GM12878 (cell line): ENCODE measurements at regions not wholly inside any gene's neighbourhood (a gene's known extent, or its start where the extent isn't known, plus 50 kb on each side); places are given as distances from the start of the nearest gene placed in this dataset.

Experiments used
- ATAC-seq: fragments of 200-7000 bp; cut with Tn5 transposase; 3 replicates; pipeline ENCODE4 v1.9.1; 2020; ENCODE audit warnings: mild to moderate bottlenecking, moderate library complexity
- BruUV-seq: library from RNA; stranded (reverse); fragments of 400-500 nt; replicated peaks from 2 replicates; lab custom pipeline; 2021; lab: Mats Ljungman, UMichigan
- CTCF ChIA-PET: fragments of 300-600 bp; sonication (Branson Sonifier 250); formaldehyde crosslinking; extraction: SDS; loops from one replicate; lab custom pipeline; 2021; ENCODE audit warnings: inconsistent platforms; lab: Yijun Ruan, JAX
- POLR2A ChIA-PET: fragments of 350-600 bp; formaldehyde crosslinking; extraction: SDS; loops from one replicate; lab custom pipeline; 2021; ENCODE audit warnings: inconsistent platforms; lab: Charles Lee
- RAD21 ChIA-PET: fragments of 300-600 bp; sonication (Branson Sonifier 250); formaldehyde crosslinking; loops from one replicate; lab custom pipeline; 2023; ENCODE audit warnings: antibody characterized with exemption; ENCODE audit not compliant: unreplicated experiment; lab: Charles Lee
- SMC1A ChIA-PET: fragments of 300-600 bp; sonication (Branson Sonifier 250); formaldehyde crosslinking; loops from one replicate; lab custom pipeline; 2023; ENCODE audit not compliant: unreplicated experiment, uncharacterized antibody; lab: Charles Lee
- DNase-seq: peaks from one replicate; pipeline ENCODE4 v3.0.0-alpha.2; 2011; ENCODE audit warnings: low read depth, low spot score
- FAIRE-seq: peaks from 3 replicates; lab custom pipeline; 2011; peaks lifted over from hg19 to GRCh38; lab: Jason Lieb, UNC
- H2AFZ ChIP-seq: 2 replicates; pipeline ENCODE4 v1.6.0; 2011; ENCODE audit warnings: low read depth, low read length, control low read depth; ENCODE audit not compliant: control insufficient read depth
- H3K27ac ChIP-seq: 2 replicates; pipeline ENCODE4 v1.5.1; 2011; ENCODE audit warnings: control low read depth; ENCODE audit not compliant: control insufficient read depth, insufficient read depth
- H3K27me3 ChIP-seq, 2 experiments: replicated peaks in 1 of 2; 2 replicates each; pipeline versions ENCODE4 v1.6.0 to v1.6.1; 2011; ENCODE audit warnings: low read length in 1 of 2; ENCODE audit not compliant: control insufficient read depth in 2 of 2, insufficient read depth in 2 of 2
- H3K36me3 ChIP-seq, 2 experiments: 2 replicates each; pipeline ENCODE4 v1.5.1; 2011; ENCODE audit warnings: low read length in 1 of 2; ENCODE audit not compliant: control insufficient read depth in 2 of 2, insufficient read depth in 2 of 2
- H3K4me1 ChIP-seq: 2 replicates; pipeline ENCODE4 v1.6.1; 2011; ENCODE audit warnings: mild to moderate bottlenecking, low read length, moderate library complexity, mixed read lengths; ENCODE audit not compliant: control insufficient read depth, insufficient read depth
- H3K4me2 ChIP-seq: 2 replicates; pipeline ENCODE4 v1.6.0; 2011; ENCODE audit warnings: control low read depth; ENCODE audit not compliant: control insufficient read depth, insufficient read depth
- H3K4me3 ChIP-seq: fragments of 200-600 bp; sonication (generic); 2 replicates; pipeline ENCODE4 v1.5.1; 2016
- H3K79me2 ChIP-seq: 2 replicates; pipeline ENCODE4 v1.6.0; 2011; ENCODE audit warnings: low read length; ENCODE audit not compliant: control insufficient read depth, insufficient read depth
- H3K9ac ChIP-seq: 2 replicates; pipeline ENCODE4 v1.8.0; 2011; ENCODE audit warnings: low read length, control low read depth, mixed read lengths; ENCODE audit not compliant: control insufficient read depth, insufficient read depth
- H3K9me3 ChIP-seq: replicated peaks from 3 replicates; pipeline ENCODE4 v1.5.1; 2011; ENCODE audit warnings: mild to moderate bottlenecking, low read length; ENCODE audit not compliant: control insufficient read depth, insufficient read depth
- H4K20me1 ChIP-seq: 2 replicates; pipeline ENCODE4 v1.6.0; 2011; ENCODE audit not compliant: control insufficient read depth, insufficient read depth
- CBX3 ChIP-seq: fragments of 200-600 bp; sonication (generic); IDR thresholded peaks from 2 replicates; pipeline ENCODE4 v1.6.1; 2016; ENCODE audit warnings: low read depth, borderline replicate concordance
- CHD2 ChIP-seq: IDR thresholded peaks from 2 replicates; pipeline ENCODE4 v1.6.1; 2011; ENCODE audit warnings: low read depth, low read length, improper control_type of control experiment, borderline replicate concordance
- DPF2 ChIP-seq: fragments of 450-650 bp; IDR thresholded peaks from 2 replicates; pipeline ENCODE4 v1.6.1; 2017; ENCODE audit warnings: mild to moderate bottlenecking
- EP300 ChIP-seq, 2 experiments: fragments of 150-350 bp in 1 of 2; IDR thresholded peaks; 2 replicates each; pipeline ENCODE4 v1.6.1; 2011 to 2012; ENCODE audit warnings: low read depth in 2 of 2, low read length in 2 of 2, borderline replicate concordance in 1 of 2, improper control_type of control experiment in 1 of 2, inconsistent platforms in 1 of 2; ENCODE audit not compliant: control insufficient read depth in 1 of 2
- IRF4 ChIP-seq: IDR thresholded peaks from 2 replicates; pipeline ENCODE4 v1.6.1; 2011; ENCODE audit warnings: low read depth, low read length
- KAT2A ChIP-seq: conservative IDR thresholded peaks from 2 replicates; pipeline ENCODE4 v1.6.1; 2011; ENCODE audit warnings: low read depth, low read length; ENCODE audit not compliant: control insufficient read depth
- MEF2A ChIP-seq: IDR thresholded peaks from 2 replicates; pipeline ENCODE4 v1.6.1; 2011; ENCODE audit warnings: low read depth, mild to moderate bottlenecking, low read length, moderate library complexity; ENCODE audit not compliant: insufficient read depth
- MTA2 ChIP-seq: fragments of 450-650 bp; IDR thresholded peaks from 2 replicates; pipeline ENCODE4 v1.6.1; 2016; ENCODE audit warnings: low read depth, mild to moderate bottlenecking, moderate library complexity
- RAD21 ChIP-seq: IDR thresholded peaks from 2 replicates; pipeline ENCODE4 v1.6.1; 2011; ENCODE audit warnings: mild to moderate bottlenecking, low read depth, low read length, moderate library complexity; ENCODE audit not compliant: insufficient read depth
- SMAD5 ChIP-seq: IDR thresholded peaks from 2 replicates; pipeline ENCODE4 v1.6.1; 2016; ENCODE audit warnings: antibody characterized with exemption, low read depth
- ZNF217 ChIP-seq: fragments of 450-650 bp; IDR thresholded peaks from 2 replicates; pipeline ENCODE4 v1.6.1; 2017; ENCODE audit warnings: antibody characterized with exemption, mild to moderate bottlenecking
- ZZZ3 ChIP-seq: IDR thresholded peaks from 2 replicates; pipeline ENCODE4 v1.6.1; 2011; ENCODE audit warnings: low read depth; ENCODE audit not compliant: control insufficient read depth, insufficient read length
- WGBS: methylation state at CpG from one replicate; pipeline ENCODE4 v1.1.6; 2016; ENCODE audit warnings: low lambda C conversion rate; ENCODE audit not compliant: insufficient replicate concordance, insufficient coverage; ENCODE audit errors: missing lambda C conversion rate; 5-methylcytosine and 5-hydroxymethylcytosine counted together
- in situ Hi-C: fragments of 300-500 bp; cut with MboI; formaldehyde crosslinking; loops from 9 replicates; pipeline ENCODE4 v1.14.3; 2018; ENCODE audit warnings: mixed read lengths
- intact Hi-C: fragments of 100-400 bp; cut with micrococcal nuclease; formaldehyde crosslinking; loops from one replicate; pipeline ENCODE4 v1.14.2; 2022; ENCODE audit not compliant: unreplicated experiment
- TF ChIP-seq, protein P1 (sequence below): fragments of 150-350 bp; IDR thresholded peaks from 2 replicates; pipeline ENCODE4 v1.6.1; 2014; ENCODE audit warnings: mild to moderate bottlenecking, low read depth, low read length
- TF ChIP-seq, protein P2 (sequence below): IDR thresholded peaks from 2 replicates; pipeline ENCODE4 v1.6.1; 2012; ENCODE audit warnings: improper control_type of control experiment, low read depth, low read length; ENCODE audit not compliant: insufficient replicate concordance
- TF ChIP-seq, protein P3 (sequence below): IDR thresholded peaks from 2 replicates; pipeline ENCODE4 v1.6.1; 2012; ENCODE audit warnings: low read length, inconsistent platforms

DNA sequence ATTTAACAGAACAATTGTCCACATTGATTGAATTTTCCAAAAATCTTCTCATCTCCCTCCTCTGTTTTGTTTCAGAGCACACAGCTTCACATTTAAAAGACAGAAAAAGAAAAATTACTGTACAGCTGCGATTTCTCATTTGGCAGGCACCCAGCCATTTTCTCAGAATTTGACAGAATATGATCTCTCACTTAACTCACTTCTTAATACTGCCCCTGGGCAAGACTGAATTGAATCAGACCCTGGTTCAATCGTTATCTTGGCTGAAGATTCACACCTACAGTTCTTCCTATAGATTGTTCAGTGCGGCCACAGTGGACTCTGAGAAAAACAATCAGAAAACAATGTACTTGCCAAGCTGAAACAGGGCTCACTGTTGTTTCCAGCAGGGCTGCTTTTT lies 90.2 kb upstream of the LHCGR start (continued):
- no peak for TF ChIP-seq KAT2A

GRCh38 chr2:48844417-48845155 lies 89.1 kb upstream of the LHCGR start:
- RAD21 ChIA-PET: no interaction called here
- Histone ChIP-seq H3K36me3 (no peaks in the 10 kb centered on the region), H3K4me2 (no peak overlapping the region), H3K4me1 (no peaks in the 10 kb centered on the region), H4K20me1 (no peaks in the 10 kb centered on the region), H3K27me3 (no peaks in the 10 kb centered on the region; a peak in 1 of 4 replicates), H3K9me3 (no peaks in the 10 kb centered on the region), H3K4me3 (no peak overlapping the region), H3K9ac (no peak overlapping the region), H2AFZ (no peak overlapping the region), H3K27ac (no peak overlapping the region), H3K79me2 (no peaks in the 10 kb centered on the region)
- intact Hi-C loops: no loop called here
- no TSS peak for BruUV-seq
- CTCF ChIA-PET: no interaction called here
- DNase-seq (no peak), ATAC-seq (no peak), FAIRE-seq (no peak)
- SMC1A ChIA-PET: no interaction called here
- in situ Hi-C loops: no loop called here
- 0% methylated on average over 3 of the region's 3 CpGs for WGBS
- POLR2A ChIA-PET: no interaction called here
- no peak for TF ChIP-seq CBX3
- no peak for TF ChIP-seq DPF2
- no peak for TF ChIP-seq EP300 (IDR thresholded peaks at IDR 0.05; ENCODE audit: borderline replicate concordance in 1 of 2, control insufficient read depth in 1 of 2, low read depth in 2 of 2, low read length in 2 of 2)
- no peak for TF ChIP-seq CHD2
- TF ChIP-seq ZNF217: no peak
- no peak for TF ChIP-seq MTA2
- no peak for TF ChIP-seq ZZZ3
- no peak for TF ChIP-seq RAD21
- TF ChIP-seq MEF2A: no peak
- TF ChIP-seq, protein P1, sequence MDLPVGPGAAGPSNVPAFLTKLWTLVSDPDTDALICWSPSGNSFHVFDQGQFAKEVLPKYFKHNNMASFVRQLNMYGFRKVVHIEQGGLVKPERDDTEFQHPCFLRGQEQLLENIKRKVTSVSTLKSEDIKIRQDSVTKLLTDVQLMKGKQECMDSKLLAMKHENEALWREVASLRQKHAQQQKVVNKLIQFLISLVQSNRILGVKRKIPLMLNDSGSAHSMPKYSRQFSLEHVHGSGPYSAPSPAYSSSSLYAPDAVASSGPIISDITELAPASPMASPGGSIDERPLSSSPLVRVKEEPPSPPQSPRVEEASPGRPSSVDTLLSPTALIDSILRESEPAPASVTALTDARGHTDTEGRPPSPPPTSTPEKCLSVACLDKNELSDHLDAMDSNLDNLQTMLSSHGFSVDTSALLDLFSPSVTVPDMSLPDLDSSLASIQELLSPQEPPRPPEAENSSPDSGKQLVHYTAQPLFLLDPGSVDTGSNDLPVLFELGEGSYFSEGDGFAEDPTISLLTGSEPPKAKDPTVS: no peak
- TF ChIP-seq, protein P2, sequence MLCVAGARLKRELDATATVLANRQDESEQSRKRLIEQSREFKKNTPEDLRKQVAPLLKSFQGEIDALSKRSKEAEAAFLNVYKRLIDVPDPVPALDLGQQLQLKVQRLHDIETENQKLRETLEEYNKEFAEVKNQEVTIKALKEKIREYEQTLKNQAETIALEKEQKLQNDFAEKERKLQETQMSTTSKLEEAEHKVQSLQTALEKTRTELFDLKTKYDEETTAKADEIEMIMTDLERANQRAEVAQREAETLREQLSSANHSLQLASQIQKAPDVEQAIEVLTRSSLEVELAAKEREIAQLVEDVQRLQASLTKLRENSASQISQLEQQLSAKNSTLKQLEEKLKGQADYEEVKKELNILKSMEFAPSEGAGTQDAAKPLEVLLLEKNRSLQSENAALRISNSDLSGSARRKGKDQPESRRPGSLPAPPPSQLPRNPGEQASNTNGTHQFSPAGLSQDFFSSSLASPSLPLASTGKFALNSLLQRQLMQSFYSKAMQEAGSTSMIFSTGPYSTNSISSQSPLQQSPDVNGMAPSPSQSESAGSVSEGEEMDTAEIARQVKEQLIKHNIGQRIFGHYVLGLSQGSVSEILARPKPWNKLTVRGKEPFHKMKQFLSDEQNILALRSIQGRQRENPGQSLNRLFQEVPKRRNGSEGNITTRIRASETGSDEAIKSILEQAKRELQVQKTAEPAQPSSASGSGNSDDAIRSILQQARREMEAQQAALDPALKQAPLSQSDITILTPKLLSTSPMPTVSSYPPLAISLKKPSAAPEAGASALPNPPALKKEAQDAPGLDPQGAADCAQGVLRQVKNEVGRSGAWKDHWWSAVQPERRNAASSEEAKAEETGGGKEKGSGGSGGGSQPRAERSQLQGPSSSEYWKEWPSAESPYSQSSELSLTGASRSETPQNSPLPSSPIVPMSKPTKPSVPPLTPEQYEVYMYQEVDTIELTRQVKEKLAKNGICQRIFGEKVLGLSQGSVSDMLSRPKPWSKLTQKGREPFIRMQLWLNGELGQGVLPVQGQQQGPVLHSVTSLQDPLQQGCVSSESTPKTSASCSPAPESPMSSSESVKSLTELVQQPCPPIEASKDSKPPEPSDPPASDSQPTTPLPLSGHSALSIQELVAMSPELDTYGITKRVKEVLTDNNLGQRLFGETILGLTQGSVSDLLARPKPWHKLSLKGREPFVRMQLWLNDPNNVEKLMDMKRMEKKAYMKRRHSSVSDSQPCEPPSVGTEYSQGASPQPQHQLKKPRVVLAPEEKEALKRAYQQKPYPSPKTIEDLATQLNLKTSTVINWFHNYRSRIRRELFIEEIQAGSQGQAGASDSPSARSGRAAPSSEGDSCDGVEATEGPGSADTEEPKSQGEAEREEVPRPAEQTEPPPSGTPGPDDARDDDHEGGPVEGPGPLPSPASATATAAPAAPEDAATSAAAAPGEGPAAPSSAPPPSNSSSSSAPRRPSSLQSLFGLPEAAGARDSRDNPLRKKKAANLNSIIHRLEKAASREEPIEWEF: no peak
- TF ChIP-seq IRF4: no peak
- TF ChIP-seq, protein P3, sequence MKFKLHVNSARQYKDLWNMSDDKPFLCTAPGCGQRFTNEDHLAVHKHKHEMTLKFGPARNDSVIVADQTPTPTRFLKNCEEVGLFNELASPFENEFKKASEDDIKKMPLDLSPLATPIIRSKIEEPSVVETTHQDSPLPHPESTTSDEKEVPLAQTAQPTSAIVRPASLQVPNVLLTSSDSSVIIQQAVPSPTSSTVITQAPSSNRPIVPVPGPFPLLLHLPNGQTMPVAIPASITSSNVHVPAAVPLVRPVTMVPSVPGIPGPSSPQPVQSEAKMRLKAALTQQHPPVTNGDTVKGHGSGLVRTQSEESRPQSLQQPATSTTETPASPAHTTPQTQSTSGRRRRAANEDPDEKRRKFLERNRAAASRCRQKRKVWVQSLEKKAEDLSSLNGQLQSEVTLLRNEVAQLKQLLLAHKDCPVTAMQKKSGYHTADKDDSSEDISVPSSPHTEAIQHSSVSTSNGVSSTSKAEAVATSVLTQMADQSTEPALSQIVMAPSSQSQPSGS: no peak
- no peak for TF ChIP-seq KAT2A
- TF ChIP-seq SMAD5: no peak
